GM18499 (cell line): ENCODE measurements at regions not wholly inside any gene's neighbourhood (a gene's known extent, or its start where the extent isn't known, plus 50 kb on each side); places are given as distances from the start of the nearest gene placed in this dataset.
"Not testable (repeated sequence)": the region's sequence is repeated elsewhere in the genome, so short reads cannot be mapped to it uniquely, and the experiment has no call there.

Source experiments
- ATAC-seq: cut with Tn5 transposase; IDR thresholded peaks from one replicate; pipeline ENCODE4 v1.9.1; 2021; ENCODE audit warnings: moderate number of reproducible peaks; ENCODE audit not compliant: insufficient read depth, unreplicated experiment

GRCh38 chr21:33997436-33997835 is 75.9 kb upstream of the MRPS6 start:
- ATAC-seq: no peak

GRCh38 chr21:33994373-33994772 is 78.8 kb upstream of the ATP5PO start:
- no peak for ATAC-seq

GRCh38 chr21:33993286-33994231 is 78.0 kb upstream of the ATP5PO start:
- ATAC-seq: no peak

GRCh38 chr21:33992412-33992811 is 76.8 kb upstream of the ATP5PO start:
- ATAC-seq: not testable (repeated sequence)

GRCh38 chr21:33991133-33991532 is 75.5 kb upstream of the ATP5PO start:
- no peak for ATAC-seq

GRCh38 chr21:33989440-33989839 is 73.8 kb upstream of the ATP5PO start:
- no peak for ATAC-seq

- no peak for ATAC-seq
These were observed 72.8 kb upstream of the ATP5PO start for GRCh38 chr21:33988237-33989017.

- no peak for ATAC-seq
These were observed 71.9 kb upstream of the ATP5PO start for GRCh38 chr21:33987461-33987860.

- no peak for ATAC-seq
These were observed 69.8 kb upstream of the ATP5PO start for GRCh38 chr21:33985117-33986050.

GRCh38 chr21:33984021-33984481 is 68.4 kb upstream of the ATP5PO start:
- ATAC-seq: no peak

- ATAC-seq: no peak
These were observed 65.9 kb upstream of the ATP5PO start for GRCh38 chr21:33981391-33982101.

GRCh38 chr21:33980276-33980916 is 64.8 kb upstream of the ATP5PO start:
- ATAC-seq: no peak

GRCh38 chr21:33978585-33978984 is 63.0 kb upstream of the ATP5PO start:
- ATAC-seq: no peak

- ATAC-seq: no peak
These were observed 62.2 kb upstream of the ATP5PO start for GRCh38 chr21:33977721-33978369.

GRCh38 chr21:33977017-33977720 is 61.6 kb upstream of the ATP5PO start:
- no peak for ATAC-seq

GRCh38 chr21:33976082-33977016 is 60.7 kb upstream of the ATP5PO start:
- ATAC-seq: peak; percentile 23

GRCh38 chr21:33975548-33976081 is 60.0 kb upstream of the ATP5PO start:
- ATAC-seq: peak; percentile 74
